ENCODE measurements at regions not wholly inside any gene's neighbourhood (a gene's known extent, or its start where the extent isn't known, plus 50 kb on each side); places are given as distances from the start of the nearest gene placed in this dataset.

GRCh38 chr5:34439601-34440000, 216.5 kb upstream of the RAI14 start:
- no peak for TF ChIP-seq CTCF (conservative IDR thresholded peaks at IDR 0.05; ENCODE audit: low read depth in 2 of 2)
- no peak for TF ChIP-seq JUNB (IDR thresholded peaks at IDR 0.05; ENCODE audit: unreplicated experiment)
- TF ChIP-seq EZH2phosphoT487 (IDR thresholded peaks at IDR 0.05; ENCODE audit: unreplicated experiment) = no peak
- no peak for TF ChIP-seq POLR2AphosphoS5 (IDR thresholded peaks at IDR 0.05; ENCODE audit: low read depth)

Measured in GM23338 (cell line).